ENCODE measurements at regions not wholly inside any gene's neighbourhood (a gene's known extent, or its start where the extent isn't known, plus 50 kb on each side); places are given as distances from the start of the nearest gene placed in this dataset.

- TF ChIP-seq CTCF (IDR thresholded peaks at IDR 0.05) (no peak), MXI1 (IDR thresholded peaks at IDR 0.05; ENCODE audit: low read depth, low read length) (no peak), RFX5 (IDR thresholded peaks at IDR 0.05; ENCODE audit: low read length) (no peak), IRF3 (IDR thresholded peaks at IDR 0.05; ENCODE audit: low read depth, low read length) (no peak), RXRA (IDR thresholded peaks at IDR 0.05; ENCODE audit: borderline replicate concordance, low read depth) (no peak), NRF1 (IDR thresholded peaks at IDR 0.05; ENCODE audit: low read depth, low read length) (no peak), FOSL2 (IDR thresholded peaks at IDR 0.05; ENCODE audit: borderline replicate concordance, low read depth) (no peak), RCOR1 (IDR thresholded peaks at IDR 0.05; ENCODE audit: low read length) (no peak), FOXM1 (IDR thresholded peaks at IDR 0.05; ENCODE audit: low read depth) (no peak), CHD2 (IDR thresholded peaks at IDR 0.05; ENCODE audit: low read length, partially characterized antibody) (no peak), POLR2AphosphoS5 (IDR thresholded peaks at IDR 0.05; ENCODE audit: low read depth, low read length) (no peak)
Observed at GRCh38 chr5:128773378-128773777, 191.9 kb upstream of the SLC27A6 start.
